ENCODE measurements at regions not wholly inside any gene's neighbourhood (a gene's known extent, or its start where the extent isn't known, plus 50 kb on each side); places are given as distances from the start of the nearest gene placed in this dataset.

DNA sequence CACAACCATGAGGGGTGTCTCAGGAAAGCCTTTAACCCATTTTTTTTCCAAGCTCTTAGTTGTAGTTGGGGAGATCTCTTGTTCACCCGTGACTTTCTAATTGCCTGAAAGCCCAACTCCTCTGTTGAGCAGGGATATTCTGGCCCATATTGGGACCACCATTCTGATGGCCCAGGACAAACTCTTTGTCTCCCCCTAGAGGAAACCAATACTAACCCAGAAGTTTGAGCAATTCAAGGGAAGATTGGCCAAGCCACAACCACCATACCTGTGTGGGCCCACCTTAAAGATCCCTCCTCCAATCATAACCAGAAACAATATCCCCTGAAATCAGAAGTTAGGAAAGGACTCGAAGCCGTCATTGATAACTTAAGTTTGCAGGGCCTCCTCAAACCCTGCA is 132.6 kb downstream of the THBS2 start:
- H4K20me1 ChIP-seq (ENCODE audit: insufficient read depth): no peaks in the 10 kb centered on the region
- H3K27me3 ChIP-seq (ENCODE audit: insufficient read depth, low read depth): no peaks in the 10 kb centered on the region
- no peak overlapping the region for H3K4me3 ChIP-seq (IDR thresholded peaks at IDR 0.05; ENCODE audit: insufficient read depth, low read depth, low read length)
- H3K79me2 ChIP-seq (ENCODE audit: insufficient read depth, low read depth): no peaks in the 10 kb centered on the region
- no peaks in the 10 kb centered on the region for H3K36me3 ChIP-seq (ENCODE audit: insufficient read depth)
- TF ChIP-seq, protein P1, sequence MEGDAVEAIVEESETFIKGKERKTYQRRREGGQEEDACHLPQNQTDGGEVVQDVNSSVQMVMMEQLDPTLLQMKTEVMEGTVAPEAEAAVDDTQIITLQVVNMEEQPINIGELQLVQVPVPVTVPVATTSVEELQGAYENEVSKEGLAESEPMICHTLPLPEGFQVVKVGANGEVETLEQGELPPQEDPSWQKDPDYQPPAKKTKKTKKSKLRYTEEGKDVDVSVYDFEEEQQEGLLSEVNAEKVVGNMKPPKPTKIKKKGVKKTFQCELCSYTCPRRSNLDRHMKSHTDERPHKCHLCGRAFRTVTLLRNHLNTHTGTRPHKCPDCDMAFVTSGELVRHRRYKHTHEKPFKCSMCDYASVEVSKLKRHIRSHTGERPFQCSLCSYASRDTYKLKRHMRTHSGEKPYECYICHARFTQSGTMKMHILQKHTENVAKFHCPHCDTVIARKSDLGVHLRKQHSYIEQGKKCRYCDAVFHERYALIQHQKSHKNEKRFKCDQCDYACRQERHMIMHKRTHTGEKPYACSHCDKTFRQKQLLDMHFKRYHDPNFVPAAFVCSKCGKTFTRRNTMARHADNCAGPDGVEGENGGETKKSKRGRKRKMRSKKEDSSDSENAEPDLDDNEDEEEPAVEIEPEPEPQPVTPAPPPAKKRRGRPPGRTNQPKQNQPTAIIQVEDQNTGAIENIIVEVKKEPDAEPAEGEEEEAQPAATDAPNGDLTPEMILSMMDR (conservative IDR thresholded peaks at IDR 0.05; ENCODE audit: low read depth, low read length): no peak
- H3K4me2 ChIP-seq: no peak overlapping the region
- H3K9ac ChIP-seq: no peak overlapping the region
- H3K4me1 ChIP-seq (ENCODE audit: low read depth, poor library complexity, severe bottlenecking): peaks cover 2% of the 10 kb centered on the region
- H2AFZ ChIP-seq (ENCODE audit: low read depth): no peak overlapping the region
- no peak overlapping the region for H3K27ac ChIP-seq

DNA sequence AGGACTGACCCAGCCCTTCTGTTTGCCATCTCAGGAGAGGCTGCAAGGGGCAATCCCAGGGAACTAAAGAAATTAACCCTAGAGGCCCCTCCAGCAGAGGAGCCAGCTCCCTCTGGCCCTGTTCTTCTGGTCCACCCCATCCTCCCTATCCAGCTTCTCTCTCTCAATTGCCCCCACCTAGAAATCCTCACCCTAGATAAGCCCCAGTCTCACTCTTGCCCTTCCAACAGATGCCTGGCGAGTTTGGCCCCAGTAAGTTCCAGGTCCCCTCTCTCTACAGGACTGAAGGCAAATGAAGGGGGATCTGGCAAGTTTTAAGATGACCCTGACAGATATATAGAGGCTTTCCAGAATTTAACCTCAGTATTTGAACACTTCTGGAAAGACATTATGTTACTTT is 134.0 kb downstream of the THBS2 start:
- Histone ChIP-seq H3K36me3 (ENCODE audit: insufficient read depth) (no peaks in the 10 kb centered on the region), H3K27ac (no peak overlapping the region), H3K79me2 (ENCODE audit: insufficient read depth, low read depth) (no peaks in the 10 kb centered on the region), H3K9ac (no peak overlapping the region), H3K4me3 (IDR thresholded peaks at IDR 0.05; ENCODE audit: insufficient read depth, low read depth, low read length) (no peak overlapping the region), H3K4me2 (no peak overlapping the region), H3K4me1 (ENCODE audit: low read depth, poor library complexity, severe bottlenecking) (peaks cover 4% of the 10 kb centered on the region), H4K20me1 (ENCODE audit: insufficient read depth) (no peaks in the 10 kb centered on the region), H3K27me3 (ENCODE audit: insufficient read depth, low read depth) (no peaks in the 10 kb centered on the region), H2AFZ (ENCODE audit: low read depth) (no peak overlapping the region)
- TF ChIP-seq, protein P1 (conservative IDR thresholded peaks at IDR 0.05; ENCODE audit: low read depth, low read length): no peak

DNA sequence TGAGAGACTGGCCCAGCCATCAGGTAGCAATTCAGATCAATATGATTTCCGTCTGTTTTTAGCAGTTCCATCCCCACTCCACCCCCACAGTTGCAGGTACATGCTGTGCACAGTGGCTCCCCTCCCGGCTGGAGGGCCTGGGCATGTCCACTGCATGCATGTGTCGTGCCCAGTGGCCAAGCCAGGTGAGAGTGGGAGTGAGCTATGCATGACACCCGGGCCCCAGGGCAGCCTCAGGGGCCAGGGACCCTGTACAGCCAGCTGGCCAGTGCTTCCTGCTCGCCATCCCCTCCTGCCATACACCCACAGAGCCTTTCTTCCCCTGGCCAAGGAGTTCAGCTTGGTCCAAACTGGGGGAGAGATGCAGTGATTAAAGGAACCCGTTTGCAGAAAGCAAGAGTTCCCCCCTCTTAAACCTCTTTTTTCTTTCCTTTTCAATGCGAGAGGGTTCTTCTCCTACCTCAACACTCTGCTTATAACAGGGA is 135.3 kb downstream of the THBS2 start:
- TF ChIP-seq, protein P1 (conservative IDR thresholded peaks at IDR 0.05; ENCODE audit: low read depth, low read length): no peak
- no peak overlapping the region for H3K9ac ChIP-seq
- peaks cover 11% of the 10 kb centered on the region for H3K4me1 ChIP-seq (ENCODE audit: low read depth, poor library complexity, severe bottlenecking)
- H2AFZ ChIP-seq (ENCODE audit: low read depth): no peak overlapping the region
- no peak overlapping the region for H3K27ac ChIP-seq
- H3K4me2 ChIP-seq: no peak overlapping the region
- no peaks in the 10 kb centered on the region for H3K79me2 ChIP-seq (ENCODE audit: insufficient read depth, low read depth)
- no peaks in the 10 kb centered on the region for H3K36me3 ChIP-seq (ENCODE audit: insufficient read depth)
- H3K4me3 ChIP-seq (IDR thresholded peaks at IDR 0.05; ENCODE audit: insufficient read depth, low read depth, low read length): no peak overlapping the region
- H4K20me1 ChIP-seq (ENCODE audit: insufficient read depth): no peaks in the 10 kb centered on the region
- no peaks in the 10 kb centered on the region for H3K27me3 ChIP-seq (ENCODE audit: insufficient read depth, low read depth)

- Histone ChIP-seq H3K4me1 (ENCODE audit: low read depth, poor library complexity, severe bottlenecking) (peaks cover 11% of the 10 kb centered on the region), H3K27ac (no peak overlapping the region), H3K27me3 (ENCODE audit: insufficient read depth, low read depth) (no peaks in the 10 kb centered on the region), H2AFZ (ENCODE audit: low read depth) (no peak overlapping the region), H3K36me3 (ENCODE audit: insufficient read depth) (no peaks in the 10 kb centered on the region), H3K79me2 (ENCODE audit: insufficient read depth, low read depth) (no peaks in the 10 kb centered on the region), H3K4me3 (IDR thresholded peaks at IDR 0.05; ENCODE audit: insufficient read depth, low read depth, low read length) (no peak overlapping the region), H3K9ac (no peak overlapping the region), H4K20me1 (ENCODE audit: insufficient read depth) (no peaks in the 10 kb centered on the region), H3K4me2 (no peak overlapping the region)
- TF ChIP-seq, protein P1 (conservative IDR thresholded peaks at IDR 0.05; ENCODE audit: low read depth, low read length): no peak
These were observed 136.0 kb downstream of the THBS2 start for GRCh38 chr6:169117663-169118062.
